CD14-positive monocyte (primary cell): ENCODE measurements at regions not wholly inside any gene's neighbourhood (a gene's known extent, or its start where the extent isn't known, plus 50 kb on each side); places are given as distances from the start of the nearest gene placed in this dataset.

Source experiments
- DNase-seq, 3 donors: peaks; one replicate each; pipeline ENCODE4 v3.0.0-alpha.2; 2011 to 2022
- H2AFZ ChIP-seq: 2 replicates; pipeline ENCODE4 v1.6.0; 2012; ENCODE audit warnings: mild to moderate bottlenecking, low read depth, low read length, inconsistent platforms; ENCODE audit not compliant: insufficient read depth, poor library complexity, severe bottlenecking
- H3K27ac ChIP-seq, 2 donors: 1 replicate in 1 of 2; 2 replicates in 1 of 2; pipeline ENCODE4 v1.5.1; 2012 to 2013; ENCODE audit warnings: low read length in 2 of 2, control low read depth in 1 of 2, inconsistent platforms in 1 of 2, low read depth in 1 of 2, mild to moderate bottlenecking in 1 of 2
- H3K27me3 ChIP-seq, 2 donors: one replicate each; pipeline versions ENCODE4 v1.6.0 to v1.6.1; 2011 to 2013; ENCODE audit warnings: low read length in 2 of 2; ENCODE audit not compliant: control insufficient read depth in 2 of 2, insufficient read depth in 2 of 2
- H3K36me3 ChIP-seq, 2 donors: replicated peaks in 1 of 2; 1 replicate in 1 of 2; 2 replicates in 1 of 2; pipeline versions ENCODE4 v1.5.1 to v1.6.1; 2012 to 2013; ENCODE audit warnings: low read length in 2 of 2, control low read depth in 1 of 2, inconsistent platforms in 1 of 2, mild to moderate bottlenecking in 1 of 2; ENCODE audit not compliant: insufficient read depth in 2 of 2, control insufficient read depth in 1 of 2
- H3K4me1 ChIP-seq, 2 donors: 1 replicate in 1 of 2; 2 replicates in 1 of 2; pipeline versions ENCODE4 v1.5.1 to v1.6.1; 2012 to 2013; ENCODE audit warnings: low read length in 2 of 2, control low read depth in 1 of 2, inconsistent platforms in 1 of 2, mild to moderate bottlenecking in 1 of 2, moderate library complexity in 1 of 2; ENCODE audit not compliant: insufficient read depth in 2 of 2, control insufficient read depth in 1 of 2
- H3K4me2 ChIP-seq: replicated peaks from 2 replicates; pipeline ENCODE3; 2012; ENCODE audit warnings: low read length, moderate library complexity, mild to moderate bottlenecking; ENCODE audit not compliant: poor library complexity, severe bottlenecking; ENCODE audit errors: extremely low read depth
- H3K4me3 ChIP-seq, 3 experiments: fragments of 200-600 bp in 1 of 3; sonication (generic) in 1 of 3; replicated peaks in 1 of 3; 1 replicate in 2 of 3; 2 replicates in 1 of 3; pipeline ENCODE4 v1.5.1; 2011 to 2013; ENCODE audit warnings: low read length in 3 of 3, mild to moderate bottlenecking in 3 of 3, control low read depth in 2 of 3, low read depth in 2 of 3, inconsistent platforms in 1 of 3, moderate library complexity in 1 of 3
- H3K79me2 ChIP-seq: 2 replicates; pipeline ENCODE4 v1.6.0; 2012; ENCODE audit warnings: mild to moderate bottlenecking, control low read depth, inconsistent platforms, low read length, moderate library complexity; ENCODE audit not compliant: insufficient read depth
- H3K9ac ChIP-seq: 2 replicates; pipeline ENCODE4 v1.6.0; 2017; ENCODE audit warnings: low read length, mild to moderate bottlenecking; ENCODE audit not compliant: insufficient read depth, poor library complexity, severe bottlenecking
- H3K9me3 ChIP-seq, 2 donors: replicated peaks in 1 of 2; 1 replicate in 1 of 2; 2 replicates in 1 of 2; pipeline versions ENCODE4 v1.5.1 to v1.6.1; 2012 to 2013; ENCODE audit warnings: low read length in 2 of 2, control low read depth in 1 of 2; ENCODE audit not compliant: control insufficient read depth in 1 of 2, insufficient read depth in 1 of 2
- H4K20me1 ChIP-seq: 2 replicates; pipeline ENCODE4 v1.6.0; 2012; ENCODE audit warnings: mild to moderate bottlenecking, low read length, control low read depth, moderate library complexity; ENCODE audit not compliant: insufficient read depth
- H3K27ac Mint-ChIP-seq, 7 donors: one replicate each; pipeline ENCODE4 v1.8.0; 2020; ENCODE audit warnings: mild to moderate bottlenecking in 7 of 7, mixed read lengths in 7 of 7, moderate library complexity in 6 of 7, inconsistent platforms in 2 of 7
- H3K27me3 Mint-ChIP-seq, 3 donors: one replicate each; pipeline ENCODE4 v1.8.0; 2021 to 2022; ENCODE audit warnings: low read depth in 3 of 3, mild to moderate bottlenecking in 3 of 3, mixed read lengths in 3 of 3, moderate library complexity in 3 of 3, inconsistent platforms in 1 of 3
- H3K36me3 Mint-ChIP-seq, 2 donors: one replicate each; pipeline ENCODE4 v1.8.0; 2020; ENCODE audit warnings: mixed read lengths in 2 of 2, inconsistent platforms in 1 of 2, mild to moderate bottlenecking in 1 of 2
- H3K4me1 Mint-ChIP-seq: one replicate; pipeline ENCODE4 v1.8.0; 2020; ENCODE audit warnings: mild to moderate bottlenecking, mixed read lengths
- H3K4me3 Mint-ChIP-seq, 2 donors: one replicate each; pipeline ENCODE4 v1.8.0; 2020; ENCODE audit warnings: mild to moderate bottlenecking in 2 of 2, mixed read lengths in 2 of 2, moderate library complexity in 1 of 2
- H3K9me3 Mint-ChIP-seq, 7 donors: one replicate each; pipeline ENCODE4 v1.8.0; 2020 to 2022; ENCODE audit warnings: mixed read lengths in 7 of 7, mild to moderate bottlenecking in 6 of 7, moderate library complexity in 6 of 7, inconsistent platforms in 2 of 7
- CTCF ChIP-seq: fragments of 200-600 bp; IDR thresholded peaks from one replicate; pipeline ENCODE4 v1.8.0; 2022; ENCODE audit warnings: antibody characterized with exemption, mild to moderate bottlenecking
- WGBS: methylation state at CpG from one replicate; pipeline ENCODE4 v1.1.5; 2013; ENCODE audit warnings: missing lambda C conversion rate; ENCODE audit not compliant: insufficient coverage; 5-methylcytosine and 5-hydroxymethylcytosine counted together
- intact Hi-C, 2 donors: fragments of 100-400 bp; cut with micrococcal nuclease; formaldehyde crosslinking; loops; one replicate each; pipeline versions ENCODE4 v1.15.0 to v1.15.1; 2023

GRCh38 chr4:83870328-83870950, 334.5 kb downstream of the GPAT3 start:
- Histone ChIP-seq H4K20me1 (no peaks in the 10 kb centered on the region), H3K4me1 (no peaks in the 10 kb centered on the region), H3K27me3 (no peaks in the 10 kb centered on the region), H3K4me2 (no peak overlapping the region), H3K9me3 (no peaks in the 10 kb centered on the region), H2AFZ (no peak overlapping the region), H3K36me3 (no peaks in the 10 kb centered on the region), H3K9ac (no peak overlapping the region), H3K27ac (no peak overlapping the region), H3K79me2 (no peaks in the 10 kb centered on the region), H3K4me3 (no peak overlapping the region)
- DNase-seq: no peak
- H3K36me3 Mint-ChIP-seq: no peaks in the 10 kb centered on the region
- TF ChIP-seq CTCF: no peak
- no peaks in the 10 kb centered on the region for H3K9me3 Mint-ChIP-seq
- 58% methylated on average over 3 of the region's 5 CpGs for WGBS
- H3K4me1 Mint-ChIP-seq: no peaks in the 10 kb centered on the region
- H3K27ac Mint-ChIP-seq: no peak overlapping the region
- intact Hi-C loops: no loop called here
- no peak overlapping the region for H3K4me3 Mint-ChIP-seq
- peaks cover 0 to 6% (median 0%) of the 10 kb centered on the region in 3 donors for H3K27me3 Mint-ChIP-seq

- H3K27me3 Mint-ChIP-seq: no peaks in the 10 kb centered on the region
- no peak overlapping the region for H3K27ac Mint-ChIP-seq
- H3K4me3 Mint-ChIP-seq: no peak overlapping the region
- Histone ChIP-seq H3K27me3 (no peaks in the 10 kb centered on the region), H3K4me1 (no peaks in the 10 kb centered on the region), H2AFZ (no peak overlapping the region), H3K27ac (no peak overlapping the region), H3K4me2 (no peak overlapping the region), H3K4me3 (no peak overlapping the region), H3K79me2 (no peaks in the 10 kb centered on the region), H3K9me3 (no peaks in the 10 kb centered on the region), H3K9ac (no peak overlapping the region), H3K36me3 (no peaks in the 10 kb centered on the region), H4K20me1 (no peaks in the 10 kb centered on the region)
- DNase-seq: no peak
- no CpG with 5 or more reads among the region's 4 CpGs for WGBS
- H3K9me3 Mint-ChIP-seq: peaks cover 0 to 3% (median 0%) of the 10 kb centered on the region in 7 donors
- H3K4me1 Mint-ChIP-seq: no peaks in the 10 kb centered on the region
- no peak for TF ChIP-seq CTCF
- intact Hi-C loops: no loop called here
- no peaks in the 10 kb centered on the region for H3K36me3 Mint-ChIP-seq
These were observed 331.1 kb downstream of the GPAT3 start for GRCh38 chr4:83866834-83867621.
